ENCODE measurements at regions not wholly inside any gene's neighbourhood (a gene's known extent, or its start where the extent isn't known, plus 50 kb on each side); places are given as distances from the start of the nearest gene placed in this dataset.

DNA sequence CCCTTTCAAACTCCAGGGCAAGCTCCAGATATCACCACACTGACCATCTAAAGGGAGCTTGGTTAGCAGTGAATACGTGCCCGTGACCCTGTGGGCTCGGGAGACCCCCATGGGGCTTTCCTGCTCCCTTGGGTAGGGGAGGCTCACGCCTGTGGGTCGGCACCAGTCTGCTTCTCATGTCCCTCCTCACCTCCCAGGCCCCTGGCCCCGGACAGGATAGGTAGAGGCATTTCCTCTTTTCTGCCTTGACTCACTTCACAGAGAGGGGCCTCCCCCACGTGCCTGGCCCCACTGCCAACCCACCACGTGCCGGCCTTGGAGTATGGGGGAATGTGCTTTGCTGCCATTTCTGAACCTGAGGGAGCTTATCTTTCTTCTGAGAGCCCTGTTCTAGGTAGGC is 131.3 kb upstream of the FAM20C start:
- no peaks in the 10 kb centered on the region for H3K79me2 ChIP-seq
- TF ChIP-seq EZH2 (IDR thresholded peaks at IDR 0.05; ENCODE audit: borderline replicate concordance) = no peak
- TF ChIP-seq, protein P1, sequence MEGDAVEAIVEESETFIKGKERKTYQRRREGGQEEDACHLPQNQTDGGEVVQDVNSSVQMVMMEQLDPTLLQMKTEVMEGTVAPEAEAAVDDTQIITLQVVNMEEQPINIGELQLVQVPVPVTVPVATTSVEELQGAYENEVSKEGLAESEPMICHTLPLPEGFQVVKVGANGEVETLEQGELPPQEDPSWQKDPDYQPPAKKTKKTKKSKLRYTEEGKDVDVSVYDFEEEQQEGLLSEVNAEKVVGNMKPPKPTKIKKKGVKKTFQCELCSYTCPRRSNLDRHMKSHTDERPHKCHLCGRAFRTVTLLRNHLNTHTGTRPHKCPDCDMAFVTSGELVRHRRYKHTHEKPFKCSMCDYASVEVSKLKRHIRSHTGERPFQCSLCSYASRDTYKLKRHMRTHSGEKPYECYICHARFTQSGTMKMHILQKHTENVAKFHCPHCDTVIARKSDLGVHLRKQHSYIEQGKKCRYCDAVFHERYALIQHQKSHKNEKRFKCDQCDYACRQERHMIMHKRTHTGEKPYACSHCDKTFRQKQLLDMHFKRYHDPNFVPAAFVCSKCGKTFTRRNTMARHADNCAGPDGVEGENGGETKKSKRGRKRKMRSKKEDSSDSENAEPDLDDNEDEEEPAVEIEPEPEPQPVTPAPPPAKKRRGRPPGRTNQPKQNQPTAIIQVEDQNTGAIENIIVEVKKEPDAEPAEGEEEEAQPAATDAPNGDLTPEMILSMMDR (IDR thresholded peaks at IDR 0.05; ENCODE audit: poor library complexity) = no peak
- no peak for TF ChIP-seq EZH2phosphoT487 (IDR thresholded peaks at IDR 0.05; ENCODE audit: low read depth, severe bottlenecking, unreplicated experiment)
- no peak for DNase-seq (ENCODE audit: low spot score)
- H3K36me3 ChIP-seq (replicated peaks; ENCODE audit: insufficient read depth, low read depth) = no peaks in the 10 kb centered on the region
- no peak overlapping the region for H3K27ac ChIP-seq
- no peak overlapping the region for H3K4me2 ChIP-seq
- H3K27me3 ChIP-seq = no peaks in the 10 kb centered on the region
- H3K4me1 ChIP-seq (ENCODE audit: insufficient read depth) = no peaks in the 10 kb centered on the region
- no peaks in the 10 kb centered on the region for H3K9me2 ChIP-seq (replicated peaks; ENCODE audit: insufficient read depth)
- 87% methylated on average over 9 of the region's 9 CpGs for WGBS (ENCODE audit: low lambda C conversion rate, missing lambda C conversion rate)
- H3K4me3 ChIP-seq = no peak overlapping the region
- H4K20me1 ChIP-seq (ENCODE audit: insufficient read depth, poor library complexity, severe bottlenecking) = no peaks in the 10 kb centered on the region
- no peak overlapping the region for H2AFZ ChIP-seq
- H3K9me3 ChIP-seq (ENCODE audit: low read depth) = no peaks in the 10 kb centered on the region

DNA sequence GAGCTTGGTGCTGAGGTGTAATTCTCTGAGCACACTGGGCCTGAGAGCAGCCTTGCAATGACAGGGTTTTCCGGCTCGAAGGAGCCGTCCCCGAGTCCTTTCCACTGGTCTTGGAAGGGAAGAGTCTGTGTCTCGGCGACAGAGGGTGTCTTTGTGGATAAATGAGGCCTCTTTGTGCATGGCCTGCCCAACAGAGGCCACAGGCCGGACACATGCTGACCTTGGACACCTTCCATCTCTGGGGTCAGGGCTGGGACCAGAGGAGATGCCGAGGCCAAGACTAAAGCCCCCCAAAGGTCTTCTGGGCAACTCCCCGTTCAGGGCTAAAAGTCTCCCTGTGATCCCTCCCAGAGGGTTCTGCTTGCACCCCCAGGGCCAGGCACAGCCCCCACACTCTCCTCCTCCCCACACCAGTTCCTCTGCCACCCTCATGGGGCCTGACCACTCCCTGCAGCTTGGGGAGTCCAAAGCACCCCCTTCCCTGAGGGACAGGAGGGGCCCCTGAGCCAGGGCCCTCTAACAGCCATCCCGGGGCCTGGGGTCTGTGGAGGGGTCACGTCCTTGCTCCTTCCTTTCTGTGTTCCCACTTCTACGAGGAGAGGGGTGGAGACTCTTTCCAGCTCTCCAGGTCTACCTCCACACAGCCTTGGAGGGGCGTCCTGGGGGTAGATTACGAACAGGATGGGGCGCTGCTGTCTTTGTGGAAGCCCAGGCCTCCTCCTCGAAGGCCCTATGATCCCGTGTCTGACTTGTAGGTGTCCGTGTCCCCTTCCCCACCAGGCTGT is 130.6 kb upstream of the FAM20C start:
- Histone ChIP-seq H2AFZ (no peak overlapping the region), H4K20me1 (ENCODE audit: insufficient read depth, poor library complexity, severe bottlenecking) (no peaks in the 10 kb centered on the region), H3K4me2 (no peak overlapping the region), H3K4me1 (ENCODE audit: insufficient read depth) (no peaks in the 10 kb centered on the region), H3K27me3 (no peaks in the 10 kb centered on the region), H3K27ac (no peak overlapping the region), H3K4me3 (no peak overlapping the region), H3K79me2 (no peaks in the 10 kb centered on the region), H3K36me3 (replicated peaks; ENCODE audit: insufficient read depth, low read depth) (no peaks in the 10 kb centered on the region), H3K9me3 (ENCODE audit: low read depth) (no peaks in the 10 kb centered on the region), H3K9me2 (replicated peaks; ENCODE audit: insufficient read depth) (no peaks in the 10 kb centered on the region)
- no peak for DNase-seq (ENCODE audit: low spot score)
- WGBS (ENCODE audit: low lambda C conversion rate, missing lambda C conversion rate) = 94% methylated on average over 18 of the region's 18 CpGs
- TF ChIP-seq EZH2phosphoT487 (IDR thresholded peaks at IDR 0.05; ENCODE audit: low read depth, severe bottlenecking, unreplicated experiment) (no peak), EZH2 (IDR thresholded peaks at IDR 0.05; ENCODE audit: borderline replicate concordance) (no peak)
- TF ChIP-seq, protein P1 (IDR thresholded peaks at IDR 0.05; ENCODE audit: poor library complexity) = no peak

DNA sequence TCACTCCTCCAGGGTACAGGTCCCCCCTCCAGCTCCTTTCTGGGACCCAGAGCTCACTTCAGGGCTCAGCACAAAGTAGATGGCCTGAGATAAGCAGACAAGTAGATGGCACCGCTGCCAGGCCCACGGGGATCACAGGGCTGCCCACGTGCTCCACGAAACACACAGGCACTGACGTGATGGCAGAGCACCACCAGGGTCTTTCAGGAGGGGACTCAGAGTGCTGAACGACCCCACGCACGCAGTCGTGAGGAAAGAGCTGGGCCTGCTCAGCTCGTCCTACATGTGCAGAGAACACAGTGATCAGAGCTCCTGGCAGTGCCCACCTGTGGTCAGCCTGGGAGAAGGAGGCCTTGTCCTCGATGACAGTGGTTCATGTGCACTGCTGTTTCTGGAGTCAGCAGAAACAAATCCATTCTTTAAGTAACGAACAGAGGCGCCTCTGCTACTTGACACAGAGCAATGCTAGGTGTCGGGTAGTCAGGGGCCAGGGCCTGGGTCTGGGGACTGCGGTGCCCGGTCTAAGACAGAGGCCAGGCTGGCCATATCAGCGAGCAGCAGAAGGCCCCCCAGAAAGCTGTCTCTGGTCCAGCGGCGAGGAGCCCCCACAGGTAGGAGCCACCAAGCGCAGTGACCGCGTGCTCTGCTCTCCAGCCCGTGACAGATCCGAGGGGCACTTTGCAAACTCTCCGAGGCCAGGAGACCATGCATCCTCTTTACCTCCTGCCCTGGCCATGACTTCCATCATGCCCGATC is 129.8 kb upstream of the FAM20C start:
- Histone ChIP-seq H3K4me1 (ENCODE audit: insufficient read depth) (no peaks in the 10 kb centered on the region), H3K9me3 (ENCODE audit: low read depth) (no peaks in the 10 kb centered on the region), H3K36me3 (replicated peaks; ENCODE audit: insufficient read depth, low read depth) (no peaks in the 10 kb centered on the region), H3K4me2 (no peak overlapping the region), H3K9me2 (replicated peaks; ENCODE audit: insufficient read depth) (no peaks in the 10 kb centered on the region), H3K79me2 (no peaks in the 10 kb centered on the region), H3K27me3 (no peaks in the 10 kb centered on the region), H3K27ac (no peak overlapping the region), H3K4me3 (no peak overlapping the region), H2AFZ (no peak overlapping the region), H4K20me1 (ENCODE audit: insufficient read depth, poor library complexity, severe bottlenecking) (no peaks in the 10 kb centered on the region)
- 93% methylated on average over 26 of the region's 26 CpGs for WGBS (ENCODE audit: low lambda C conversion rate, missing lambda C conversion rate)
- no peak for TF ChIP-seq EZH2 (IDR thresholded peaks at IDR 0.05; ENCODE audit: borderline replicate concordance)
- TF ChIP-seq, protein P1 (IDR thresholded peaks at IDR 0.05; ENCODE audit: poor library complexity) = no peak
- DNase-seq (ENCODE audit: low spot score) = no peak

Data from hepatocyte (in vitro differentiated cells).